ENCODE measurements at regions not wholly inside any gene's neighbourhood (a gene's known extent, or its start where the extent isn't known, plus 50 kb on each side); places are given as distances from the start of the nearest gene placed in this dataset.

DNA sequence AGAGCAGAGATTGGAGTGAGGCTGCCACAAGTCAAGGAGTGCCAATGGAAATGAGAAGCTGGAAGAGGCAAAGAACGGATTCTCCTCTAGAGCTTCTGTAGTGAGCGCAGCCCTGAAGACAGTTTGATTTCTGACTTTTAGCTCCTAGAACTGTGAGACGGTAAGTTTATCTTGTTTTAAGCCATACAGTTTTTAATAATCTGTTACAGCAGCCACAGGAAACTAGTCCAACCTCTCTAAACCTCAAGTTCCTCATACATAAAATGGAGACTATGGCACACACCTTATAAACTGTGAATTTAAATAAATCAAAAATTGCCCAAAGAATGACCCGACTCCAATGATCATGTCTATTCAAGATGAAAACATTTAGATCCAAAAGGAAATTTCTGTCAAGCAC lies 596.5 kb downstream of the BCL11A start:
- 82 to 90% methylated on average over 4 of the region's 4 CpGs for WGBS, 2 donors
- Histone ChIP-seq H3K27ac (ENCODE audit: low read depth in 1 of 2, low read length in 2 of 2) (no peak overlapping the region), H3K9me3 (ENCODE audit: control insufficient read depth, low read length) (no peaks in the 10 kb centered on the region), H3K4me3 (ENCODE audit: low read length in 2 of 2) (no peak overlapping the region), H3K4me1 (ENCODE audit: control insufficient read depth in 1 of 2, insufficient read depth in 2 of 2, low read length in 2 of 2) (no peaks in the 10 kb centered on the region), H3K27me3 (ENCODE audit: control insufficient read depth in 1 of 2, insufficient read depth in 2 of 2, low read length in 1 of 2) (no peaks in the 10 kb centered on the region), H3K36me3 (ENCODE audit: control insufficient read depth in 1 of 2, insufficient read depth in 2 of 2, low read length in 1 of 2) (no peaks in the 10 kb centered on the region)
- no peak for DNase-seq
- intact Hi-C loops (cut with DNase I) = no loop called here
- no peak for ATAC-seq (ENCODE audit: low FRiP score)

DNA sequence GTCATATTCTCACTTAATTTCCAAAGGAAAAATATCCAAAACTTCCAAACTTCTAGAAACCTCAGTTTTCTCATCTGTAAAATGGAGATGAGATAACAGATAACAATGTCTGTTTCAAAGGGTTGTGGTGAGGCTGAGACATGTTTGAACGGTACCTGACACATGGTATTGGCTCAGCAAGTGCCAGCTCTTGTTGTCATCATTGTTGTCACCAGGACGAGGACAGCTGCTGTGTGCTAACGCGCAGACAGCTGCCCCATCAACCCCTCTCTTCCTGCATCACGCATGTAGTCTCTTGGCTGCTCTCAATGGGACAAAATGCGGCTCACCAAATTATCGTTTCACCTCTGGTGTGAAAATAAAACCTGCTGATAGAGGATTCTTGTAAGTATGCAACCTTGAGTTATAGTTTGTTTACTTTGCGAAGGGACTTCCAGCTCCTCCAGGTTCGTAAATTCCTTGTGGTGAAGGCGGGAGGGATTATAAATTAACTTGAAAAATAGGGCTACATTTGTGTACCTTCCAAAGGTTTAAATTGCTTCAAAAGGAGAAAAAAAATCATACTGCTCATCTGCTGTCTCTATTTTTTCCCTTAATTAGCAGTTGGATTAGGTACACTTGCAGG lies 605.4 kb downstream of the BCL11A start:
- ATAC-seq (ENCODE audit: low FRiP score) = no peak
- intact Hi-C loops (cut with DNase I) = no loop called here
- H3K36me3 ChIP-seq (ENCODE audit: control insufficient read depth in 1 of 2, insufficient read depth in 2 of 2, low read length in 1 of 2) = no peaks in the 10 kb centered on the region

GRCh38 chr2:59947209-59947608 lies 606.2 kb downstream of the BCL11A start:
- Histone ChIP-seq H3K36me3 (ENCODE audit: control insufficient read depth in 1 of 2, insufficient read depth in 2 of 2, low read length in 1 of 2) (no peaks in the 10 kb centered on the region), H3K9me3 (ENCODE audit: control insufficient read depth, low read length) (no peaks in the 10 kb centered on the region), H3K4me1 (ENCODE audit: control insufficient read depth in 1 of 2, insufficient read depth in 2 of 2, low read length in 2 of 2) (no peaks in the 10 kb centered on the region), H3K27ac (ENCODE audit: low read depth in 1 of 2, low read length in 2 of 2) (no peak overlapping the region), H3K4me3 (ENCODE audit: low read length in 2 of 2) (no peak overlapping the region), H3K27me3 (ENCODE audit: control insufficient read depth in 1 of 2, insufficient read depth in 2 of 2, low read length in 1 of 2) (no peaks in the 10 kb centered on the region)
- no peak for DNase-seq
- no peak for ATAC-seq (ENCODE audit: low FRiP score)
- intact Hi-C loops (cut with DNase I) = no loop called here
- WGBS, 2 donors = 48 to 57% methylated on average over 3 of the region's 3 CpGs

More for the DNA sequence above, 605.4 kb downstream of the BCL11A start:
- Histone ChIP-seq H3K27ac (ENCODE audit: low read depth in 1 of 2, low read length in 2 of 2) (no peak overlapping the region), H3K9me3 (ENCODE audit: control insufficient read depth, low read length) (no peaks in the 10 kb centered on the region), H3K4me3 (ENCODE audit: low read length in 2 of 2) (no peak overlapping the region), H3K27me3 (ENCODE audit: control insufficient read depth in 1 of 2, insufficient read depth in 2 of 2, low read length in 1 of 2) (no peaks in the 10 kb centered on the region), H3K4me1 (ENCODE audit: control insufficient read depth in 1 of 2, insufficient read depth in 2 of 2, low read length in 2 of 2) (no peaks in the 10 kb centered on the region)
- DNase-seq = no peak
- 86 to 87% methylated on average over 10 of the region's 10 CpGs for WGBS, 2 donors

- Histone ChIP-seq H3K27me3 (ENCODE audit: control insufficient read depth in 1 of 2, insufficient read depth in 2 of 2, low read length in 1 of 2) (peaks cover 0 to 1% of the 10 kb centered on the region in 2 donors), H3K4me1 (ENCODE audit: control insufficient read depth in 1 of 2, insufficient read depth in 2 of 2, low read length in 2 of 2) (no peaks in the 10 kb centered on the region), H3K36me3 (ENCODE audit: control insufficient read depth in 1 of 2, insufficient read depth in 2 of 2, low read length in 1 of 2) (no peaks in the 10 kb centered on the region), H3K27ac (ENCODE audit: low read depth in 1 of 2, low read length in 2 of 2) (no peak overlapping the region), H3K9me3 (ENCODE audit: control insufficient read depth, low read length) (peaks cover 2% of the 10 kb centered on the region), H3K4me3 (ENCODE audit: low read length in 2 of 2) (no peak overlapping the region)
- WGBS, 2 donors = 71 to 76% methylated on average over 3 of the region's 3 CpGs
- intact Hi-C loops (cut with DNase I) = no loop called here
- ATAC-seq (ENCODE audit: low FRiP score) (no peak), DNase-seq (no peak)
These were observed 614.2 kb downstream of the BCL11A start for GRCh38 chr2:59939236-59939635.

DNA sequence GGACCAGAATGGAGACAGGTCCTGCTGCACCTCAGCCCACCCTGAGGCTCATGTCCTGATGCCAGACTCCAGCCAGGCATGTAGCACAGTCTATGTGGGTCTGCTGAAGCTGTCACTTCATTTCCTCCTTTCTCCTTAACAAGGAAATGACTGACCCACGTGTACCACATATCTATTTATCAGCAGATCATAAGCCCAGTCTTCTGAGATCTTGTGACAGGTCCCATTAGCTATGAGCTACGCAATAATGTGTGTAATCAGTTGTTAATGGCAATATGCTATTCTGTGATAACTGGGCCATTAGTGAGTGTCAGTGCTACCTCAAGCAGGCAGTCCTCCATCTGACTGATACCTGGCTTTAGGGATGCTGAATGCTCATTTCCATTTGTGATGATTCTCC lies 615.3 kb downstream of the BCL11A start:
- no peaks in the 10 kb centered on the region for H3K36me3 ChIP-seq (ENCODE audit: control insufficient read depth in 1 of 2, insufficient read depth in 2 of 2, low read length in 1 of 2)
- no peak for DNase-seq
- peaks cover 0 to 1% of the 10 kb centered on the region in 2 donors for H3K27me3 ChIP-seq (ENCODE audit: control insufficient read depth in 1 of 2, insufficient read depth in 2 of 2, low read length in 1 of 2)
- peaks cover 2% of the 10 kb centered on the region for H3K9me3 ChIP-seq (ENCODE audit: control insufficient read depth, low read length)
- H3K4me1 ChIP-seq (ENCODE audit: control insufficient read depth in 1 of 2, insufficient read depth in 2 of 2, low read length in 2 of 2) = no peaks in the 10 kb centered on the region
- whole genome bisulfite sequencing, 2 donors = 55 to 60% methylated on average over 2 of the region's 2 CpGs
- intact Hi-C loops (cut with DNase I) = no loop called here
- no peak for ATAC-seq (ENCODE audit: low FRiP score)
- H3K4me3 ChIP-seq (ENCODE audit: low read length in 2 of 2) = no peak overlapping the region
- H3K27ac ChIP-seq (ENCODE audit: low read depth in 1 of 2, low read length in 2 of 2) = no peak overlapping the region

DNA sequence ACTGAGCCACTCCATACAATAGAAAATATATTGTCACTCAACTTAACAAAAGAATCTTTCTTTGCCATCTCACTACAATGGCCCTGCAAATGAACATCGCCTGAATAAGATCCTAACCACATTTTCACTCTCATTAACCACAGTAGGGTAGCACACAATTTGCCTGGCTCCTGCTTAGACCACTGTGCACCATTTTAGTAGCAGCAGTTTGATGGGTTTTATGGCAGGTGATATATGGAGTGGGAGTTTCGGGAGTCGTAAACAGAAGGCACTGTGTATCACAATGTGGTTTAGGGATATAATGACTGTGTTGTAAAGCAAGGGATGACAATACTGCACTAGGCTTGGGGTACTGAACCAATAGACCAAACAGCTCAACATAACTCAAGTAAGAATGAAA lies 617.4 kb downstream of the BCL11A start:
- no peak overlapping the region for H3K27ac ChIP-seq (ENCODE audit: low read depth in 1 of 2, low read length in 2 of 2)
- no peak for DNase-seq
- no peak overlapping the region for H3K4me3 ChIP-seq (ENCODE audit: low read length in 2 of 2)
- no peak for ATAC-seq (ENCODE audit: low FRiP score)
- H3K4me1 ChIP-seq (ENCODE audit: control insufficient read depth in 1 of 2, insufficient read depth in 2 of 2, low read length in 2 of 2) = no peaks in the 10 kb centered on the region
- no peaks in the 10 kb centered on the region for H3K36me3 ChIP-seq (ENCODE audit: control insufficient read depth in 1 of 2, insufficient read depth in 2 of 2, low read length in 1 of 2)
- H3K9me3 ChIP-seq (ENCODE audit: control insufficient read depth, low read length) = peaks cover 2% of the 10 kb centered on the region
- WGBS, 2 donors = 90 to 93% methylated on average over 3 of the region's 3 CpGs
- intact Hi-C loops (cut with DNase I) = no loop called here
- H3K27me3 ChIP-seq (ENCODE audit: control insufficient read depth in 1 of 2, insufficient read depth in 2 of 2, low read length in 1 of 2) = peaks cover 0 to under 1% of the 10 kb centered on the region in 2 donors

- Histone ChIP-seq H3K9me3 (ENCODE audit: control insufficient read depth, low read length) (peaks cover 2% of the 10 kb centered on the region), H3K4me3 (ENCODE audit: low read length in 2 of 2) (no peak overlapping the region), H3K27me3 (ENCODE audit: control insufficient read depth in 1 of 2, insufficient read depth in 2 of 2, low read length in 1 of 2) (no peaks in the 10 kb centered on the region), H3K4me1 (ENCODE audit: control insufficient read depth in 1 of 2, insufficient read depth in 2 of 2, low read length in 2 of 2) (no peaks in the 10 kb centered on the region), H3K36me3 (ENCODE audit: control insufficient read depth in 1 of 2, insufficient read depth in 2 of 2, low read length in 1 of 2) (no peaks in the 10 kb centered on the region), H3K27ac (ENCODE audit: low read depth in 1 of 2, low read length in 2 of 2) (no peak overlapping the region)
- DNase-seq (no peak), ATAC-seq (ENCODE audit: low FRiP score) (no peak)
- intact Hi-C loops (cut with DNase I) = no loop called here
- 83 to 85% methylated on average over 2 of the region's 2 CpGs for WGBS, 2 donors
These were observed 618.4 kb downstream of the BCL11A start for GRCh38 chr2:59935005-59935404.

- no peaks in the 10 kb centered on the region for H3K36me3 ChIP-seq (ENCODE audit: control insufficient read depth in 1 of 2, insufficient read depth in 2 of 2, low read length in 1 of 2)
- H3K27me3 ChIP-seq (ENCODE audit: control insufficient read depth in 1 of 2, insufficient read depth in 2 of 2, low read length in 1 of 2) = no peaks in the 10 kb centered on the region
- ATAC-seq (ENCODE audit: low FRiP score) (no peak), DNase-seq (no peak)
- no peak overlapping the region for H3K4me3 ChIP-seq (ENCODE audit: low read length in 2 of 2)
- WGBS, 2 donors = 46 to 82% methylated on average over 3 of the region's 3 CpGs
- intact Hi-C loops (cut with DNase I) = no loop called here
- H3K9me3 ChIP-seq (ENCODE audit: control insufficient read depth, low read length) = peaks cover 2% of the 10 kb centered on the region
- no peaks in the 10 kb centered on the region for H3K4me1 ChIP-seq (ENCODE audit: control insufficient read depth in 1 of 2, insufficient read depth in 2 of 2, low read length in 2 of 2)
- no peak overlapping the region for H3K27ac ChIP-seq (ENCODE audit: low read depth in 1 of 2, low read length in 2 of 2)
These were observed 619.5 kb downstream of the BCL11A start for GRCh38 chr2:59933948-59934347.

DNA sequence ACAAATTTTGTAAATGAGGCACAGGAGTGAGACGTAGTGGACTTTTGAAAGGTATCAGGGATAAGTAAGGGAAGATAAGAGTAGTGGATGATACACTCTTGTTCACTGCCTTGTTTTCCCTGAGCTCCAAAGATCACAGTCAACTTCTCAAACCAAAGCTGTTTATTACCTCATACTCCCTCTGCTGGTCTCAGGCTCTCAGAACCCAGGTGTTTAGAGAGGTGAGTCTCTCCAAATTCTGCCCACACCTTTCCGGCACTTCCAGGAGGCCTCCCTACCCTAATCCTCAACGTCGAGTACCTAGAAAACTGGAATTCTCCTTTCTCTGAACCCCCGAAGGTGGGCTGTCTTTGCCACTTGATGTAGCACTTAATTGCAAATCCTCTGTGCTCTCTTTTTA lies 621.1 kb downstream of the BCL11A start:
- DNase-seq = no peak
- Histone ChIP-seq H3K9me3 (ENCODE audit: control insufficient read depth, low read length) (no peaks in the 10 kb centered on the region), H3K27ac (ENCODE audit: low read depth in 1 of 2, low read length in 2 of 2) (no peak overlapping the region), H3K4me1 (ENCODE audit: control insufficient read depth in 1 of 2, insufficient read depth in 2 of 2, low read length in 2 of 2) (no peaks in the 10 kb centered on the region), H3K27me3 (ENCODE audit: control insufficient read depth in 1 of 2, insufficient read depth in 2 of 2, low read length in 1 of 2) (no peaks in the 10 kb centered on the region), H3K36me3 (ENCODE audit: control insufficient read depth in 1 of 2, insufficient read depth in 2 of 2, low read length in 1 of 2) (no peaks in the 10 kb centered on the region), H3K4me3 (ENCODE audit: low read length in 2 of 2) (no peak overlapping the region)
- WGBS, 2 donors = 85 to 91% methylated on average over 5 of the region's 5 CpGs
- no peak for ATAC-seq (ENCODE audit: low FRiP score)
- intact Hi-C loops (cut with DNase I) = no loop called here
